CD4-positive, alpha-beta T cell (primary cell): ENCODE measurements at regions not wholly inside any gene's neighbourhood (a gene's known extent, or its start where the extent isn't known, plus 50 kb on each side); places are given as distances from the start of the nearest gene placed in this dataset.

Experiments
- ATAC-seq: fragments of 200-7000 bp; cut with Tn5 transposase; one replicate; pipeline ENCODE4 v1.10.0; 2022; ENCODE audit warnings: mild to moderate bottlenecking; ENCODE audit not compliant: poor library complexity
- CTCF ChIA-PET: fragments of 350-600 bp; sonication (Branson Sonifier 250); formaldehyde crosslinking; loops from one replicate; lab custom pipeline; 2021; ENCODE audit warnings: antibody characterized with exemption, inconsistent platforms; lab: Charles Lee
- POLR2A ChIA-PET: fragments of 350-600 bp; sonication (Branson Sonifier 250); formaldehyde crosslinking; loops from one replicate; lab custom pipeline; 2021; ENCODE audit warnings: antibody characterized with exemption, inconsistent platforms; lab: Charles Lee
- DNase-seq, 14 experiments: peaks; one replicate each; pipeline ENCODE4 v3.0.0-alpha.2; 2013 to 2020; ENCODE audit warnings: mixed read lengths in 2 of 14
- H3K27ac ChIP-seq, 2 donors: one replicate each; pipeline versions ENCODE4 v1.5.1 to v1.7.0; 2013; ENCODE audit warnings: low read length in 2 of 2, low read depth in 1 of 2, mild to moderate bottlenecking in 1 of 2
- H3K27me3 ChIP-seq, 2 experiments: 1 replicate in 1 of 2; 2 replicates in 1 of 2; pipeline versions ENCODE4 v1.6.1 to v1.7.0; 2013; ENCODE audit warnings: low read length in 2 of 2, control low read depth in 1 of 2, mild to moderate bottlenecking in 1 of 2, moderate library complexity in 1 of 2; ENCODE audit not compliant: insufficient read depth in 2 of 2, control insufficient read depth in 1 of 2
- H3K36me3 ChIP-seq: one replicate; pipeline ENCODE4 v1.6.1; 2013; ENCODE audit warnings: low read length, control low read depth; ENCODE audit not compliant: insufficient read depth
- H3K4me1 ChIP-seq: one replicate; pipeline ENCODE4 v1.6.1; 2013; ENCODE audit warnings: low read length, control low read depth; ENCODE audit not compliant: insufficient read depth
- H3K4me3 ChIP-seq: one replicate; pipeline ENCODE4 v1.5.1; 2013; ENCODE audit warnings: mild to moderate bottlenecking, low read length, moderate library complexity
- H3K9me3 ChIP-seq, 2 experiments: 1 replicate in 1 of 2; 2 replicates in 1 of 2; pipeline versions ENCODE4 v1.6.1 to v1.7.0; 2013; ENCODE audit warnings: low read length in 2 of 2, mild to moderate bottlenecking in 2 of 2, control low read depth in 1 of 2, moderate library complexity in 1 of 2; ENCODE audit not compliant: control insufficient read depth in 1 of 2, insufficient read depth in 1 of 2
- H3K27ac Mint-ChIP-seq: one replicate; pipeline ENCODE4 v1.8.0; 2020; ENCODE audit warnings: mixed read lengths
- H3K27me3 Mint-ChIP-seq: one replicate; pipeline ENCODE4 v1.8.0; 2021; ENCODE audit warnings: mixed read lengths
- H3K36me3 Mint-ChIP-seq: one replicate; pipeline ENCODE4 v1.8.0; 2021; ENCODE audit warnings: low read depth, mixed read lengths
- H3K4me1 Mint-ChIP-seq: one replicate; pipeline ENCODE4 v1.8.0; 2021; ENCODE audit warnings: low read depth, mixed read lengths
- H3K4me3 Mint-ChIP-seq: one replicate; pipeline ENCODE4 v1.8.0; 2020; ENCODE audit warnings: mild to moderate bottlenecking, mixed read lengths
- H3K9me3 Mint-ChIP-seq: one replicate; pipeline ENCODE4 v1.8.0; 2020; ENCODE audit warnings: mixed read lengths
- CTCF ChIP-seq: fragments of 200-600 bp; IDR thresholded peaks from one replicate; pipeline ENCODE4 v1.8.0; 2022; ENCODE audit warnings: antibody characterized with exemption, mild to moderate bottlenecking
- intact Hi-C, 2 experiments: fragments of 100-400 bp; cut with DNase I in 1 of 2; cut with micrococcal nuclease in 1 of 2; formaldehyde crosslinking; loops; one replicate each; pipeline versions ENCODE4 v1.15.1 to v1.9.0; 2023 to 2025; cut with DNase I, micrococcal nuclease

- DNase-seq (no peak), ATAC-seq (no peak)
- Histone ChIP-seq H3K4me3 (no peak overlapping the region), H3K27ac (no peak overlapping the region), H3K9me3 (no peaks in the 10 kb centered on the region), H3K36me3 (no peaks in the 10 kb centered on the region), H3K27me3 (no peaks in the 10 kb centered on the region), H3K4me1 (no peaks in the 10 kb centered on the region)
- intact Hi-C loops: no loop called here
- Mint-ChIP-seq H3K4me1 (no peaks in the 10 kb centered on the region), H3K9me3 (no peaks in the 10 kb centered on the region), H3K27me3 (no peaks in the 10 kb centered on the region), H3K27ac (no peak overlapping the region), H3K36me3 (no peaks in the 10 kb centered on the region), H3K4me3 (no peak overlapping the region)
- POLR2A ChIA-PET: no interaction called here
- TF ChIP-seq CTCF: no peak
- CTCF ChIA-PET: no interaction called here
Measured at GRCh38 chr5:7220156-7220555, 175.8 kb upstream of the ADCY2 start.

DNA sequence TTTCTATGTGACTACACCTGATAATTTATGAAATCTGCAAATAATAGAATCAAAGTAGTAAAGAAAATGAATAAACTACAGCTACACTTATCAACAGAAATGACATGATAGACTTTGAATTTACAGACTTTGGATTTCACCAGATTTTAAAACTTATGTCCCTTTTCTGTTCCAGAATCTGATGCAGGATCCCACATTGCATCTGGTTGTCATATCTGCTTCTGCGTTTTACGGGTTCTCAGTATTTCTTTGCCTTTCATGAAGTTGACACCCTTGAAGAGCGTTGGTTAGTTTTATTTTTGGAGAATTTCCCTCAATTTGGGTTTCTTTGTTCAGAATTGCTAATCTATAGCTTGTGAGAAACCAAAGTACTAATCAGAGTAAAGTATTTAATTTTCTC is 174.9 kb upstream of the ADCY2 start:
- no peak for TF ChIP-seq CTCF
- intact Hi-C loops: no loop called here
- Histone ChIP-seq H3K27ac (no peak overlapping the region), H3K4me3 (no peak overlapping the region), H3K36me3 (no peaks in the 10 kb centered on the region), H3K9me3 (peaks cover 0 to 1% of the 10 kb centered on the region in 2 experiments), H3K27me3 (no peaks in the 10 kb centered on the region), H3K4me1 (no peaks in the 10 kb centered on the region)
- Mint-ChIP-seq H3K27ac (no peak overlapping the region), H3K4me1 (no peaks in the 10 kb centered on the region), H3K27me3 (no peaks in the 10 kb centered on the region), H3K36me3 (no peaks in the 10 kb centered on the region), H3K9me3 (no peaks in the 10 kb centered on the region), H3K4me3 (no peak overlapping the region)
- DNase-seq (no peak), ATAC-seq (no peak)
- POLR2A ChIA-PET: no interaction called here
- CTCF ChIA-PET: no interaction called here

- H3K27me3 ChIP-seq: no peaks in the 10 kb centered on the region
- H3K9me3 Mint-ChIP-seq: no peaks in the 10 kb centered on the region
- H3K27me3 Mint-ChIP-seq: peaks cover 4% of the 10 kb centered on the region
- H3K9me3 ChIP-seq: peaks cover 0 to 11% of the 10 kb centered on the region in 2 experiments
- POLR2A ChIA-PET: no interaction called here
- H3K27ac ChIP-seq: no peak overlapping the region
- no peaks in the 10 kb centered on the region for H3K4me1 Mint-ChIP-seq
- no peak for TF ChIP-seq CTCF
- intact Hi-C loops: no loop called here
- H3K4me3 Mint-ChIP-seq: no peak overlapping the region
- no peaks in the 10 kb centered on the region for H3K4me1 ChIP-seq
- no peak overlapping the region for H3K27ac Mint-ChIP-seq
- no peak for DNase-seq
- no peak overlapping the region for H3K4me3 ChIP-seq
- H3K36me3 ChIP-seq: no peaks in the 10 kb centered on the region
- ATAC-seq: no peak
- H3K36me3 Mint-ChIP-seq: no peaks in the 10 kb centered on the region
- CTCF ChIA-PET: no interaction called here
Measured at GRCh38 chr5:7225826-7226225, 170.1 kb upstream of the ADCY2 start.
